GM18909 (cell line): ENCODE measurements at regions not wholly inside any gene's neighbourhood (a gene's known extent, or its start where the extent isn't known, plus 50 kb on each side); places are given as distances from the start of the nearest gene placed in this dataset.

ENCODE experiments used
- ATAC-seq: cut with Tn5 transposase; IDR thresholded peaks from one replicate; pipeline ENCODE4 v1.9.1; 2021; ENCODE audit warnings: mild to moderate bottlenecking; ENCODE audit not compliant: unreplicated experiment, poor library complexity

- ATAC-seq = no peak
These were observed 320.5 kb downstream of the AASDHPPT start for GRCh38 chr11:106397787-106398501.

GRCh38 chr11:106398502-106399075, 321.1 kb downstream of the AASDHPPT start:
- ATAC-seq = no peak

- no peak for ATAC-seq
These were observed 321.6 kb downstream of the AASDHPPT start for GRCh38 chr11:106399076-106399511.

- ATAC-seq = no peak
These were observed 322.2 kb downstream of the AASDHPPT start for GRCh38 chr11:106399624-106400023.

- no peak for ATAC-seq
These were observed 323.6 kb downstream of the AASDHPPT start for GRCh38 chr11:106400949-106401570.

GRCh38 chr11:106403751-106404150, 326.3 kb downstream of the AASDHPPT start:
- no peak for ATAC-seq

- no peak for ATAC-seq
These were observed 331.8 kb downstream of the AASDHPPT start for GRCh38 chr11:106409222-106409621.

GRCh38 chr11:106409671-106410070, 332.2 kb downstream of the AASDHPPT start:
- ATAC-seq = no peak

GRCh38 chr11:106410902-106411301, 333.4 kb downstream of the AASDHPPT start:
- ATAC-seq = no peak

- no peak for ATAC-seq
These were observed 335.8 kb downstream of the AASDHPPT start for GRCh38 chr11:106413222-106413621.

- no peak for ATAC-seq
These were observed 338.0 kb downstream of the AASDHPPT start for GRCh38 chr11:106415510-106415909.

- no peak for ATAC-seq
These were observed 341.3 kb downstream of the AASDHPPT start for GRCh38 chr11:106418791-106419190.

- ATAC-seq = no peak
These were observed 342.7 kb downstream of the AASDHPPT start for GRCh38 chr11:106420048-106420665.

GRCh38 chr11:106420686-106421085, 343.2 kb downstream of the AASDHPPT start:
- no peak for ATAC-seq

GRCh38 chr11:106421676-106422292, 344.3 kb downstream of the AASDHPPT start:
- no peak for ATAC-seq

- no peak for ATAC-seq
These were observed 345.1 kb downstream of the AASDHPPT start for GRCh38 chr11:106422583-106422982.

- ATAC-seq = no peak
These were observed 346.6 kb downstream of the AASDHPPT start for GRCh38 chr11:106424111-106424510.

GRCh38 chr11:106425819-106426218, 348.4 kb downstream of the AASDHPPT start:
- ATAC-seq = no peak

- ATAC-seq = no peak
These were observed 349.2 kb downstream of the AASDHPPT start for GRCh38 chr11:106426696-106427095.

GRCh38 chr11:106427736-106428135, 350.3 kb downstream of the AASDHPPT start:
- no peak for ATAC-seq

GRCh38 chr11:106442032-106442431, 364.6 kb downstream of the AASDHPPT start:
- no peak for ATAC-seq
